ENCODE measurements at regions not wholly inside any gene's neighbourhood (a gene's known extent, or its start where the extent isn't known, plus 50 kb on each side); places are given as distances from the start of the nearest gene placed in this dataset.

DNA sequence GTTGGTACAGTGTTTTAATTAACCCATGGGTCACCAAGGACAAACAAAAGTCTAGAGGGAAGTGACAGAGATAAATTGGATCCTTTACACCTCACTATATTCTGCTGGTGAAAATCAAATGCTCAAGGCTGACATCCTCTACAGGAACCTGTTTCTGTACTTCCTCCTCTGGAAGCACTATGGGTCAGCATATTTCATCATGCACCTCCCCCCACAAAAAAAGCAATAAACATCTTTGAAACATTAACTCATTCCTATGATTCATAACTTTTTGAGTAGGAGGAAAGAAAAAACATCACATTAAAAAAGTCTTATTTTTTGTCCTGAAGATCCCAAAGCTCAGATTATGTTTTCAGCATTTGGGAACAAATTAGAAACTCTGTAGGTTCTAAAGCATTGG, 588.3 kb upstream of the SGCG start:
- POLR2A ChIA-PET (ENCODE audit: partially characterized antibody), result no interaction called here
- H3K4me2 ChIP-seq (ENCODE audit: insufficient read depth in 1 of 2, low read depth in 2 of 2, low read length in 2 of 2), result no peak overlapping the region
- H3K23me2 ChIP-seq (ENCODE audit: low read depth, low read length), result no peaks in the 10 kb centered on the region
- no peak overlapping the region for H3K18ac ChIP-seq (ENCODE audit: extremely low read depth, low read length)
- H2BK20ac ChIP-seq (ENCODE audit: low read length), result no peak overlapping the region
- H3K4ac ChIP-seq (replicated peaks; ENCODE audit: insufficient read length, low read depth, low read length), result no peak overlapping the region
- no peaks in the 10 kb centered on the region; a peak in 1 of 7 replicates for H3K27me3 ChIP-seq (replicated peaks in 1 of 4; ENCODE audit: control insufficient read depth in 3 of 4, extremely low read depth in 1 of 4, insufficient read depth in 3 of 4, low read length in 3 of 4)
- DNase-seq (ENCODE audit: low read depth in 1 of 2, low spot score in 2 of 2) (no peak), FAIRE-seq (no peak)
- H2AFZ ChIP-seq (ENCODE audit: low read length), result no peak overlapping the region
- no peak overlapping the region for H3K27ac ChIP-seq (ENCODE audit: low read depth, low read length)
- no peak overlapping the region for H2AK5ac ChIP-seq (ENCODE audit: low read depth, low read length)
- H3K4me3 ChIP-seq (ENCODE audit: extremely low read depth in 1 of 4, insufficient read depth in 2 of 4, low read depth in 3 of 4, low read length in 4 of 4), result no peak overlapping the region
- no peak overlapping the region for H2BK12ac ChIP-seq (ENCODE audit: low read depth, low read length)
- no peak overlapping the region for H4K5ac ChIP-seq (ENCODE audit: insufficient read length, low read depth, low read length)
- H2BK120ac ChIP-seq (replicated peaks; ENCODE audit: low read depth, low read length), result no peak overlapping the region
- H3K79me1 ChIP-seq (ENCODE audit: low read depth, low read length), result no peaks in the 10 kb centered on the region
- no peaks in the 10 kb centered on the region for H4K20me1 ChIP-seq (replicated peaks in 1 of 2; ENCODE audit: control insufficient read depth in 1 of 2, insufficient read depth in 2 of 2, low read length in 2 of 2)
- no peak overlapping the region for H2BK15ac ChIP-seq (ENCODE audit: low read length)
- no peak overlapping the region for H3K14ac ChIP-seq (ENCODE audit: insufficient read length)
- no peaks in the 10 kb centered on the region for H3K4me1 ChIP-seq (replicated peaks in 1 of 4; ENCODE audit: control insufficient read depth in 3 of 4, insufficient read depth in 4 of 4, low read length in 3 of 4)
- no peaks in the 10 kb centered on the region for H3K79me2 ChIP-seq (ENCODE audit: control insufficient read depth in 1 of 2, insufficient read depth in 2 of 2, low read length in 2 of 2)
- no peak overlapping the region for H3K56ac ChIP-seq (replicated peaks; ENCODE audit: insufficient read length, low read depth, low read length)
- H4K8ac ChIP-seq (ENCODE audit: extremely low read depth, insufficient read depth, low read length), result no peak overlapping the region
- no peak overlapping the region for H4K91ac ChIP-seq (replicated peaks; ENCODE audit: insufficient read length, low read length)
- no peaks in the 10 kb centered on the region for H3K36me3 ChIP-seq (ENCODE audit: control insufficient read depth in 2 of 4, insufficient read depth in 4 of 4, low read length in 3 of 4)
- no peak overlapping the region for H2BK5ac ChIP-seq (ENCODE audit: low read depth, low read length)
- no peak overlapping the region for H3K23ac ChIP-seq (ENCODE audit: insufficient read length)
- no peaks in the 10 kb centered on the region for H3K9me3 ChIP-seq (ENCODE audit: insufficient read depth in 2 of 2, low read depth in 1 of 2, low read length in 1 of 2)
- CTCF ChIA-PET (ENCODE audit: partially characterized antibody), result interaction anchor here (0.9 kb wide), 1 partner anchor 9 kb away, joined by 3 read pairs; no protein-coding TSS in a partner anchor
- no peak overlapping the region for H3K9ac ChIP-seq (replicated peaks in 1 of 4; ENCODE audit: extremely low read depth in 1 of 4, low read depth in 3 of 4, low read length in 3 of 4)
- TF ChIP-seq SP4 (IDR thresholded peaks at IDR 0.05; ENCODE audit: low read length) (no peak), MAFK (IDR thresholded peaks at IDR 0.05; ENCODE audit: low read depth, low read length) (no peak), TAF7 (optimal IDR thresholded peaks at IDR 0.05; ENCODE audit: borderline replicate concordance, low read depth, low read length) (no peak), RAD21 (IDR thresholded peaks at IDR 0.05 in 1 of 2, conservative IDR thresholded peaks at IDR 0.05 in 1 of 2; ENCODE audit: low read depth in 2 of 2, low read length in 2 of 2) (no peak), RXRA (IDR thresholded peaks at IDR 0.05; ENCODE audit: insufficient read depth, low read depth, low read length) (no peak), TCF12 (IDR thresholded peaks at IDR 0.05; ENCODE audit: low read depth, low read length) (no peak), RFX5 (IDR thresholded peaks at IDR 0.05; ENCODE audit: borderline replicate concordance, low read depth, low read length) (no peak), ASH2L (IDR thresholded peaks at IDR 0.05; ENCODE audit: low read length) (no peak), YY1 (IDR thresholded peaks at IDR 0.05; ENCODE audit: low read depth, low read length) (no peak), SP2 (IDR thresholded peaks at IDR 0.05; ENCODE audit: low read length) (no peak), BCL11A (IDR thresholded peaks at IDR 0.05; ENCODE audit: low read depth in 2 of 2, low read length in 2 of 2) (no peak), GABPA (IDR thresholded peaks at IDR 0.05; ENCODE audit: borderline replicate concordance, insufficient read depth, low read length) (no peak), ZNF274 (IDR thresholded peaks at IDR 0.05; ENCODE audit: borderline replicate concordance, extremely low read depth, low read length) (no peak)
- TF ChIP-seq, protein P1, sequence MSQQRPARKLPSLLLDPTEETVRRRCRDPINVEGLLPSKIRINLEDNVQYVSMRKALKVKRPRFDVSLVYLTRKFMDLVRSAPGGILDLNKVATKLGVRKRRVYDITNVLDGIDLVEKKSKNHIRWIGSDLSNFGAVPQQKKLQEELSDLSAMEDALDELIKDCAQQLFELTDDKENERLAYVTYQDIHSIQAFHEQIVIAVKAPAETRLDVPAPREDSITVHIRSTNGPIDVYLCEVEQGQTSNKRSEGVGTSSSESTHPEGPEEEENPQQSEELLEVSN (IDR thresholded peaks at IDR 0.05), result no peak
- TF ChIP-seq, protein P2, sequence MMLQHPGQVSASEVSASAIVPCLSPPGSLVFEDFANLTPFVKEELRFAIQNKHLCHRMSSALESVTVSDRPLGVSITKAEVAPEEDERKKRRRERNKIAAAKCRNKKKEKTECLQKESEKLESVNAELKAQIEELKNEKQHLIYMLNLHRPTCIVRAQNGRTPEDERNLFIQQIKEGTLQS (IDR thresholded peaks at IDR 0.05; ENCODE audit: insufficient read depth, low read depth, low read length), result no peak
